Spinal cord (tissue), 9 donors: ENCODE measurements at regions not wholly inside any gene's neighbourhood (a gene's known extent, or its start where the extent isn't known, plus 50 kb on each side); places are given as distances from the start of the nearest gene placed in this dataset.

Source experiments
- DNase-seq, 6 donors: peaks; one replicate each; pipeline versions ENCODE4 v3.0.0 to v3.0.0-alpha.2; 2013 to 2015; ENCODE audit warnings: low spot score in 6 of 6, low read depth in 4 of 6
- H3K27ac ChIP-seq: one replicate; pipeline ENCODE4 v1.5.1; 2013; ENCODE audit warnings: low read depth, low read length, control low read depth
- H3K27me3 ChIP-seq: one replicate; pipeline ENCODE4 v1.6.1; 2013; ENCODE audit warnings: low read length; ENCODE audit not compliant: control insufficient read depth, insufficient read depth
- H3K36me3 ChIP-seq: one replicate; pipeline ENCODE4 v1.6.1; 2013; ENCODE audit warnings: low read length; ENCODE audit not compliant: control insufficient read depth, insufficient read depth
- H3K4me1 ChIP-seq: one replicate; pipeline ENCODE4 v1.6.1; 2013; ENCODE audit warnings: low read length; ENCODE audit not compliant: control insufficient read depth, insufficient read depth
- H3K4me3 ChIP-seq: one replicate; pipeline ENCODE4 v1.5.1; 2013; ENCODE audit warnings: low read depth, low read length, control low read depth
- H3K9me3 ChIP-seq: one replicate; pipeline ENCODE4 v1.6.1; 2013; ENCODE audit warnings: low read length; ENCODE audit not compliant: control insufficient read depth, insufficient read depth
- WGBS: methylation state at CpG from one replicate; pipeline ENCODE4 v1.1.5; 2013; ENCODE audit warnings: missing lambda C conversion rate; ENCODE audit not compliant: insufficient coverage; 5-methylcytosine and 5-hydroxymethylcytosine counted together
- donor health status: healthy.

DNA sequence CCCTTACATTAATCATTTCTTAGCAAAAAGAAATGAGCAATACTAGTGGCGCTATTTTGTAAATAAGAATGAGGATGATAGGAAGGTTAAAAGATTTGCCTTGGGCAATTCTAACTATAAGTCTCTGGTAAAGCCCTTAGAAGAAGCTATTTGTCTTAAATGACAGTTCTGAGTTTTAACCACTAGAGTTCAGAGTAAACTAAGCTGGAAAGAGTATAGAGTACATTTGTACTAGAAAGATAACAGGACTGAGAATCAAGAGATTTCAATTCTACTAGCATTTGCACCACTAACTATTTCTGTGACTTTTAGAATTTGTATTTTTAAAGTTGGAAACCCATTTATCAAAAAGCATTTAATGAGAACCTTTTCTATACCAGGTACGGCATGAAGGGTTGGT lies 750.3 kb downstream of the OLFM4 start:
- Histone ChIP-seq H3K27me3 (no peaks in the 10 kb centered on the region), H3K27ac (no peak overlapping the region), H3K4me3 (no peak overlapping the region), H3K9me3 (no peaks in the 10 kb centered on the region), H3K4me1 (peaks cover 7% of the 10 kb centered on the region), H3K36me3 (no peaks in the 10 kb centered on the region)
- no CpG with 5 or more reads among the region's 2 CpGs for WGBS
- DNase-seq: peak in 1 of 6 donors; percentile 32

DNA sequence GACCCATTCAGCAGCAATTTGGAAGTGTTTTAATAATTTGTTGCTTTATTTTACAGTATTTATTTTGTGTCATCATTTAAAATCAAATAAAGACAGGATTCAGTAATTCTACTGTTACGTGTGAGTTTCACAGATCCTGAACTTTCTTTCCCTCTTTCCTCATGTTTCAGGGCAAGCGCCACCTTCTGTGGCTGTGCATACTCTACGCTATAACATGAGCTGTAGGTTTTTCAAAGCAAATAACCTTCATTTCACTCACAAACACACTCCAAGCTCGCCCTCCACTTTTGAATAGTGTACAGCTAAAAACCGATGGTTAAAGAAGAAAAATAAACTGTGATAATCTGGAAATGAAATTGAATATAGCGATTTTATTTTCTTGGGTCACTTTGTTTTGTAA lies 753.3 kb downstream of the OLFM4 start:
- Histone ChIP-seq H3K36me3 (no peaks in the 10 kb centered on the region), H3K9me3 (no peaks in the 10 kb centered on the region), H3K27me3 (no peaks in the 10 kb centered on the region), H3K4me3 (peak overlapping the region; percentile 17), H3K4me1 (peaks cover 7% of the 10 kb centered on the region), H3K27ac (no peak overlapping the region)
- DNase-seq: peak in 4 of 6 donors; percentile 12 to 77 (median 35)
- WGBS: no CpG with 5 or more reads among the region's 6 CpGs

DNA sequence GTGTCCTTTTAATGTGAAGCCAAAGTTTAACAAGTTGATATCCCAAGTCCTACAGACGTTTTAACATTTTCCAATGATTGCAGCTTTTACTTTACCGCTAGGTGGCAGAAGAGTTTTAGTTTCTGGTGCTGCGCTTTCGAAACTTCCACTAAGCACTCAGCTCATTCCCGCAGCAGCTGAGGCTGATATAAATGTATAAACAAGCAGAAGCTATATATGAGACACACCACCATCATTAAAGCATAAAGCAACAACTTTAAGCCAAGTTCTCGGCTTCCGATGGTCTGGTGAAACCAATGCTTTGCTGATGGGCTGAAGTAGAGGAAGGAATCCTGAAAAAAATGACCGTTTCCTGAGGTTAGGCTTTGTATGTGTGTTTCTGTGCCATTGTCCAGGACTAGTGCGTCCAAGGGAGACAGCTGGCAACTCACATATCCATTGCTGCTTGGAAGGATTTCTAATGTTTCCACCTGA lies 753.9 kb downstream of the OLFM4 start:
- Histone ChIP-seq H3K4me1 (peaks cover 7% of the 10 kb centered on the region), H3K27ac (no peak overlapping the region), H3K4me3 (peak overlapping the region; percentile 32), H3K36me3 (no peaks in the 10 kb centered on the region), H3K9me3 (no peaks in the 10 kb centered on the region), H3K27me3 (no peaks in the 10 kb centered on the region)
- peak; percentile 64 to 97 (median 80) for DNase-seq
- WGBS: 10% methylated on average over 2 of the region's 9 CpGs

GRCh38 chr13:53783471-53783870 lies 754.9 kb downstream of the OLFM4 start:
- H3K27me3 ChIP-seq: no peaks in the 10 kb centered on the region
- no peak overlapping the region for H3K4me3 ChIP-seq
- 31% methylated on average over 10 of the region's 10 CpGs for WGBS
- H3K36me3 ChIP-seq: no peaks in the 10 kb centered on the region
- H3K9me3 ChIP-seq: no peaks in the 10 kb centered on the region
- H3K27ac ChIP-seq: no peak overlapping the region
- H3K4me1 ChIP-seq: peaks cover 7% of the 10 kb centered on the region
- peak in 5 of 6 donors; percentile 10 to 86 (median 33) for DNase-seq

DNA sequence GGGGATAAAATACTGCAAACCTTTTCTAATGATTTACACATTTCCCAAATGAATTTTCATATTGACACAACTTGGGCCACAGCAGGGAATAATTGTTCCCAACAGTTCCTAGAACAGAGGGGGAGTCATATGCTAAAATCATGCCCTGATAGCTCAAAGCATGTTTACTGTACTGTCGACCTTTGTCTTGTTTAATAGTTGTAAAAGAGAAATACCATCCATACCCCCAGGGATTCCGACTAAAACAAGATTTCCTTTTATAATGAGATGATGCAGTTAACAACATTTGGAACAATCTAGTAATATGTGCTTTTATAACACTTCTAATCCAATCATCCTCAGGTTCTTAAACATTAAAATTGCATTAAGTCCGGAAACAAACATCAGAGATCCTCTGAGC lies 759.7 kb downstream of the OLFM4 start:
- no peak for DNase-seq
- no CpG with 5 or more reads among the region's 3 CpGs for WGBS
- Histone ChIP-seq H3K27ac (no peak overlapping the region), H3K27me3 (no peaks in the 10 kb centered on the region), H3K9me3 (no peaks in the 10 kb centered on the region), H3K4me1 (peaks cover 6% of the 10 kb centered on the region), H3K36me3 (no peaks in the 10 kb centered on the region), H3K4me3 (no peak overlapping the region)

DNA sequence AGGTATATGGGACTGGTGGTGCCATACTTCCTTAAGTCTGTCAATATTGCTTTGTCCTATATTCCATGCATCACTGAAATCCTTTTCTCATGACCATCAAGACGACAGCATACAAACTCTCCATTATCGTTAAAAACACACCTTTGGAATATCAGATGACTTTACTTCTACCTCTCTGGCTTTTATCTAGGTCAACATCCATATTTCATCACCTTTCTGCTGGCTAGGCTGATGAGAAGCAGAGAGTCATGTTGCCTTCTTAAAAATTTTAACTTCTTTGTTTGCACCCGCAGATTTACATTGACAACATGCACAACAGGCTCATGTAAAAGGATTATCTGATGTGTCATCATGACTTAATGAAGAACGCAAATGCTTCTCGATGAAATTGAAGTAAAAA lies 771.4 kb downstream of the OLFM4 start:
- H3K36me3 ChIP-seq: no peaks in the 10 kb centered on the region
- no peak overlapping the region for H3K4me3 ChIP-seq
- 100% methylated on average over 2 of the region's 5 CpGs for WGBS
- DNase-seq: no peak
- H3K9me3 ChIP-seq: no peaks in the 10 kb centered on the region
- H3K27me3 ChIP-seq: no peaks in the 10 kb centered on the region
- no peak overlapping the region for H3K27ac ChIP-seq
- H3K4me1 ChIP-seq: no peaks in the 10 kb centered on the region

- peak in 2 of 6 donors; percentile 12 to 27 for DNase-seq
- H3K27me3 ChIP-seq: no peaks in the 10 kb centered on the region
- no peak overlapping the region for H3K4me3 ChIP-seq
- no peaks in the 10 kb centered on the region for H3K36me3 ChIP-seq
- no peak overlapping the region for H3K27ac ChIP-seq
- H3K4me1 ChIP-seq: no peaks in the 10 kb centered on the region
- WGBS: no CpG with 5 or more reads among the region's 3 CpGs
- H3K9me3 ChIP-seq: no peaks in the 10 kb centered on the region
These were observed 778.7 kb downstream of the OLFM4 start for GRCh38 chr13:53807251-53807834.

GRCh38 chr13:53821632-53822031 lies 793.0 kb downstream of the OLFM4 start:
- Histone ChIP-seq H3K4me1 (no peaks in the 10 kb centered on the region), H3K4me3 (no peak overlapping the region), H3K27ac (no peak overlapping the region), H3K27me3 (no peaks in the 10 kb centered on the region), H3K9me3 (no peaks in the 10 kb centered on the region), H3K36me3 (no peaks in the 10 kb centered on the region)
- DNase-seq: peak in 3 of 6 donors; percentile 12 to 92 (median 44)
- 48% methylated on average over 5 of the region's 10 CpGs for whole genome bisulfite sequencing

GRCh38 chr13:53822136-53822535 lies 793.5 kb downstream of the OLFM4 start:
- DNase-seq: no peak
- Histone ChIP-seq H3K9me3 (no peaks in the 10 kb centered on the region), H3K27ac (no peak overlapping the region), H3K4me3 (no peak overlapping the region), H3K27me3 (no peaks in the 10 kb centered on the region), H3K4me1 (no peaks in the 10 kb centered on the region), H3K36me3 (no peaks in the 10 kb centered on the region)
- WGBS: 74% methylated on average over 4 of the region's 5 CpGs

DNA sequence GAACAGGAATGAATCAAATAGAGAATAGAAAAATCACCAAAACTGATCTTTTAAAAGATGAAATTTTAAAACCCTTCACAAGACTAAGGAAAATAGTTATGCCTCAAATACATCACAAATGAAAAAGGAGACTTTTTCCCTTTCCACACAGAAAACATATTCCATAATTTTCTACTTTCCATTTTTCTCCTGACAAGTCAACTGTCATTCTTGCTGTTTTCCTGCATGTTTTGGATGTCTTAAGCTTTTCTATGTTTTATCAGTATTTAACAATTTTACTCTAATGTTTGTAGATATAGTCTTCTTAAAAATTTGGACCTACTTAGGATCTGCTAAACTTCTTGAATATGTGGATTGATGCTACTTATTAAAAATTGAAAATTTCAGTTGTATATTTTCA lies 810.8 kb downstream of the OLFM4 start:
- Histone ChIP-seq H3K27me3 (no peaks in the 10 kb centered on the region), H3K27ac (no peak overlapping the region), H3K4me3 (no peak overlapping the region), H3K9me3 (no peaks in the 10 kb centered on the region), H3K4me1 (no peaks in the 10 kb centered on the region), H3K36me3 (no peaks in the 10 kb centered on the region)
- DNase-seq: no peak
